ENCODE measurements at regions not wholly inside any gene's neighbourhood (a gene's known extent, or its start where the extent isn't known, plus 50 kb on each side); places are given as distances from the start of the nearest gene placed in this dataset.
A peak's percentile ranks its signal among the peaks of the same experiment; 100 is the strongest.

DNA sequence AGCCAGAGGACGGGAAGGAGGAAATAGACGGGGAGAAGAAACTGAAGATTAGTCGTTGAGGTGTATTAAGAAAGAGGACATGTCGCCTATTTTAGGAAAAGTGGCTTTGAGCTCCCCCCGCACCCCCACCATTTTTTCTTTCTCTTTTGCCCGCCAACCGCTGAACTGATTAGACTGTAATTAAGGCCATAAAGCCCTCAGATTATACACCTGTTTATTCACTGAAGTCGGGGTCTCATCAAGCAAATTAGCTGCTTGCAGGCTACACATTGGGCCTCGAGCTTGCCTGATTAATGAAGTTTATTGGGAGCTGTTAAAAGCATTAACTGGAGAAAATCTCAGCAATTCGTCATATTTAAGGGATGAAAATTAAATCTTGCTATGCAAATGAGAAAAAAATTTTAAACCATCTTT lies 119.4 kb upstream of the RRP15 start:
- H3K27me3 ChIP-seq (ENCODE audit: control insufficient read depth in 4 of 4, insufficient read depth in 4 of 4, low read length in 3 of 4) = peaks cover 0 to 21% (median 7%) of the 10 kb centered on the region in 4 donors
- no peak for DNase-seq (ENCODE audit: low spot score)
- TF ChIP-seq SP1 (IDR thresholded peaks at IDR 0.05) = no peak
- no peak for TF ChIP-seq NR2F2 (IDR thresholded peaks at IDR 0.05)
- TF ChIP-seq FOXA2 (IDR thresholded peaks at IDR 0.05) = no peak
- no peak for TF ChIP-seq FOXA1 (IDR thresholded peaks at IDR 0.05)
- TF ChIP-seq, protein P1, sequence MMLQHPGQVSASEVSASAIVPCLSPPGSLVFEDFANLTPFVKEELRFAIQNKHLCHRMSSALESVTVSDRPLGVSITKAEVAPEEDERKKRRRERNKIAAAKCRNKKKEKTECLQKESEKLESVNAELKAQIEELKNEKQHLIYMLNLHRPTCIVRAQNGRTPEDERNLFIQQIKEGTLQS (IDR thresholded peaks at IDR 0.05) = no peak
- no peak for TF ChIP-seq EGR1 (IDR thresholded peaks at IDR 0.05; ENCODE audit: low read depth in 2 of 2)
- no peak for TF ChIP-seq RAD21 (IDR thresholded peaks at IDR 0.05)
- H3K9ac ChIP-seq (ENCODE audit: low read depth in 1 of 2, low read length in 2 of 2) = no peak overlapping the region
- peak overlapping the region in 2 of 3 donors; percentile 25 to 46 for H3K4me3 ChIP-seq (ENCODE audit: low read depth in 1 of 3, low read length in 3 of 3)
- 3% methylated on average over 10 of the region's 10 CpGs for WGBS
- peaks cover 10 to 23% (median 17%) of the 10 kb centered on the region in 4 donors for H3K4me1 ChIP-seq (ENCODE audit: control insufficient read depth in 4 of 4, insufficient read depth in 4 of 4, low read length in 3 of 4)
- H3K27ac ChIP-seq (ENCODE audit: low read depth in 1 of 2, low read length in 2 of 2) = no peak overlapping the region
- no peaks in the 10 kb centered on the region for H3K36me3 ChIP-seq (ENCODE audit: control insufficient read depth in 4 of 4, insufficient read depth in 3 of 4, low read depth in 1 of 4, low read length in 3 of 4)
- H3K9me3 ChIP-seq (ENCODE audit: control insufficient read depth in 4 of 4, low read length in 3 of 4) = no peaks in the 10 kb centered on the region

DNA sequence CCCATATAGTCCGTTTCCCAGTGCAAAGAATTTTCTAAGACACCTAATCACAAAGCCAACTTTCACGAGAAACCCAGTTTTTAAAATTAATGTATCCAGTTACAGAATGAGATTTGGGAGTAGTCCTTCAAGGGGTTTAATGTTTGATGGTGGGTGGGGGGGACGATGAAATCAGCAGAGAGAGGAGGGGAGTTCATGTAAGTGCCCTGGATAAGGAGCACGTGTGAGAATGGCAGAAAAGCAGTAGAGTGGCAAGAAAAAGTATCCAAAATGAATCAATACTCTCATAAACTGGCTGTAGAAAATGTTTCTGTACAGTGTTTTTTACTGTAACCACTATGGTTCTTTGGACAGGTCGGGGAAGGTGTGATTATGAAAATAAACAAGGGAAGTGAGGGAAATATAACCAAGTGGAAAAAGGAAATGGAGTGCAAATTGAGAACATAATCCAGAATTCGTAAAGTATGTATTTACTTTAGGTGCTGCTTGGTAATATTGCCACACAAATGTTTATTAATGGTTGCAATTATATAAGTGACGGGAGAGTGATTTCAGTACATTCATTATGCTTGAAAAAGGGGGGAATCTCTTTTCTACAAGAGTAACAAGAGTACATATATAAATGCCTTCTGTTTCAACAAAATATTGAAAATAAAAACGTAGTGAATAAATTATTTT lies 118.7 kb upstream of the RRP15 start:
- H3K27me3 ChIP-seq (ENCODE audit: control insufficient read depth in 4 of 4, insufficient read depth in 4 of 4, low read length in 3 of 4) = peaks cover 0 to 21% (median 7%) of the 10 kb centered on the region in 4 donors

More for the DNA sequence above, 118.7 kb upstream of the RRP15 start:
- Histone ChIP-seq H3K36me3 (ENCODE audit: control insufficient read depth in 4 of 4, insufficient read depth in 3 of 4, low read depth in 1 of 4, low read length in 3 of 4) (no peaks in the 10 kb centered on the region), H3K27ac (ENCODE audit: low read depth in 1 of 2, low read length in 2 of 2) (no peak overlapping the region), H3K9me3 (ENCODE audit: control insufficient read depth in 4 of 4, low read length in 3 of 4) (no peaks in the 10 kb centered on the region), H3K9ac (ENCODE audit: low read depth in 1 of 2, low read length in 2 of 2) (no peak overlapping the region), H3K4me3 (ENCODE audit: low read depth in 1 of 3, low read length in 3 of 3) (no peak overlapping the region), H3K4me1 (ENCODE audit: control insufficient read depth in 4 of 4, insufficient read depth in 4 of 4, low read length in 3 of 4) (peaks cover 10 to 23% (median 17%) of the 10 kb centered on the region in 4 donors)
- 20% methylated on average over 8 of the region's 8 CpGs for WGBS
- DNase-seq (ENCODE audit: low spot score) = no peak
- TF ChIP-seq FOXA1 (IDR thresholded peaks at IDR 0.05) = no peak
- no peak for TF ChIP-seq RAD21 (IDR thresholded peaks at IDR 0.05)
- TF ChIP-seq, protein P1 (IDR thresholded peaks at IDR 0.05) = no peak
- TF ChIP-seq HNF4A (conservative IDR thresholded peaks at IDR 0.05) = no peak
- no peak for TF ChIP-seq YY1 (IDR thresholded peaks at IDR 0.05)
- TF ChIP-seq JUND (IDR thresholded peaks at IDR 0.05) = no peak
- no peak for TF ChIP-seq FOXA2 (IDR thresholded peaks at IDR 0.05)
- TF ChIP-seq SP1 (IDR thresholded peaks at IDR 0.05) = no peak
- TF ChIP-seq, protein P2, sequence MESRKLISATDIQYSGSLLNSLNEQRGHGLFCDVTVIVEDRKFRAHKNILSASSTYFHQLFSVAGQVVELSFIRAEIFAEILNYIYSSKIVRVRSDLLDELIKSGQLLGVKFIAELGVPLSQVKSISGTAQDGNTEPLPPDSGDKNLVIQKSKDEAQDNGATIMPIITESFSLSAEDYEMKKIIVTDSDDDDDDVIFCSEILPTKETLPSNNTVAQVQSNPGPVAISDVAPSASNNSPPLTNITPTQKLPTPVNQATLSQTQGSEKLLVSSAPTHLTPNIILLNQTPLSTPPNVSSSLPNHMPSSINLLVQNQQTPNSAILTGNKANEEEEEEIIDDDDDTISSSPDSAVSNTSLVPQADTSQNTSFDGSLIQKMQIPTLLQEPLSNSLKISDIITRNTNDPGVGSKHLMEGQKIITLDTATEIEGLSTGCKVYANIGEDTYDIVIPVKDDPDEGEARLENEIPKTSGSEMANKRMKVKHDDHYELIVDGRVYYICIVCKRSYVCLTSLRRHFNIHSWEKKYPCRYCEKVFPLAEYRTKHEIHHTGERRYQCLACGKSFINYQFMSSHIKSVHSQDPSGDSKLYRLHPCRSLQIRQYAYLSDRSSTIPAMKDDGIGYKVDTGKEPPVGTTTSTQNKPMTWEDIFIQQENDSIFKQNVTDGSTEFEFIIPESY (IDR thresholded peaks at IDR 0.05) = no peak
- TF ChIP-seq, protein P3, sequence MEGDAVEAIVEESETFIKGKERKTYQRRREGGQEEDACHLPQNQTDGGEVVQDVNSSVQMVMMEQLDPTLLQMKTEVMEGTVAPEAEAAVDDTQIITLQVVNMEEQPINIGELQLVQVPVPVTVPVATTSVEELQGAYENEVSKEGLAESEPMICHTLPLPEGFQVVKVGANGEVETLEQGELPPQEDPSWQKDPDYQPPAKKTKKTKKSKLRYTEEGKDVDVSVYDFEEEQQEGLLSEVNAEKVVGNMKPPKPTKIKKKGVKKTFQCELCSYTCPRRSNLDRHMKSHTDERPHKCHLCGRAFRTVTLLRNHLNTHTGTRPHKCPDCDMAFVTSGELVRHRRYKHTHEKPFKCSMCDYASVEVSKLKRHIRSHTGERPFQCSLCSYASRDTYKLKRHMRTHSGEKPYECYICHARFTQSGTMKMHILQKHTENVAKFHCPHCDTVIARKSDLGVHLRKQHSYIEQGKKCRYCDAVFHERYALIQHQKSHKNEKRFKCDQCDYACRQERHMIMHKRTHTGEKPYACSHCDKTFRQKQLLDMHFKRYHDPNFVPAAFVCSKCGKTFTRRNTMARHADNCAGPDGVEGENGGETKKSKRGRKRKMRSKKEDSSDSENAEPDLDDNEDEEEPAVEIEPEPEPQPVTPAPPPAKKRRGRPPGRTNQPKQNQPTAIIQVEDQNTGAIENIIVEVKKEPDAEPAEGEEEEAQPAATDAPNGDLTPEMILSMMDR (IDR thresholded peaks at IDR 0.05; ENCODE audit: low read depth, low read length, missing input control) = no peak
- no peak for TF ChIP-seq TAF1 (conservative IDR thresholded peaks at IDR 0.05)
- TF ChIP-seq, protein P4, sequence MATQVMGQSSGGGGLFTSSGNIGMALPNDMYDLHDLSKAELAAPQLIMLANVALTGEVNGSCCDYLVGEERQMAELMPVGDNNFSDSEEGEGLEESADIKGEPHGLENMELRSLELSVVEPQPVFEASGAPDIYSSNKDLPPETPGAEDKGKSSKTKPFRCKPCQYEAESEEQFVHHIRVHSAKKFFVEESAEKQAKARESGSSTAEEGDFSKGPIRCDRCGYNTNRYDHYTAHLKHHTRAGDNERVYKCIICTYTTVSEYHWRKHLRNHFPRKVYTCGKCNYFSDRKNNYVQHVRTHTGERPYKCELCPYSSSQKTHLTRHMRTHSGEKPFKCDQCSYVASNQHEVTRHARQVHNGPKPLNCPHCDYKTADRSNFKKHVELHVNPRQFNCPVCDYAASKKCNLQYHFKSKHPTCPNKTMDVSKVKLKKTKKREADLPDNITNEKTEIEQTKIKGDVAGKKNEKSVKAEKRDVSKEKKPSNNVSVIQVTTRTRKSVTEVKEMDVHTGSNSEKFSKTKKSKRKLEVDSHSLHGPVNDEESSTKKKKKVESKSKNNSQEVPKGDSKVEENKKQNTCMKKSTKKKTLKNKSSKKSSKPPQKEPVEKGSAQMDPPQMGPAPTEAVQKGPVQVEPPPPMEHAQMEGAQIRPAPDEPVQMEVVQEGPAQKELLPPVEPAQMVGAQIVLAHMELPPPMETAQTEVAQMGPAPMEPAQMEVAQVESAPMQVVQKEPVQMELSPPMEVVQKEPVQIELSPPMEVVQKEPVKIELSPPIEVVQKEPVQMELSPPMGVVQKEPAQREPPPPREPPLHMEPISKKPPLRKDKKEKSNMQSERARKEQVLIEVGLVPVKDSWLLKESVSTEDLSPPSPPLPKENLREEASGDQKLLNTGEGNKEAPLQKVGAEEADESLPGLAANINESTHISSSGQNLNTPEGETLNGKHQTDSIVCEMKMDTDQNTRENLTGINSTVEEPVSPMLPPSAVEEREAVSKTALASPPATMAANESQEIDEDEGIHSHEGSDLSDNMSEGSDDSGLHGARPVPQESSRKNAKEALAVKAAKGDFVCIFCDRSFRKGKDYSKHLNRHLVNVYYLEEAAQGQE (IDR thresholded peaks at IDR 0.05) = no peak
- TF ChIP-seq RXRA (IDR thresholded peaks at IDR 0.05) = no peak
- TF ChIP-seq, protein P5, sequence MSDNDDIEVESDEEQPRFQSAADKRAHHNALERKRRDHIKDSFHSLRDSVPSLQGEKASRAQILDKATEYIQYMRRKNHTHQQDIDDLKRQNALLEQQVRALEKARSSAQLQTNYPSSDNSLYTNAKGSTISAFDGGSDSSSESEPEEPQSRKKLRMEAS (IDR thresholded peaks at IDR 0.05) = no peak
- no peak for TF ChIP-seq NR2F2 (IDR thresholded peaks at IDR 0.05)
- no peak for TF ChIP-seq HNF4G (IDR thresholded peaks at IDR 0.05)
- no peak for TF ChIP-seq EGR1 (IDR thresholded peaks at IDR 0.05; ENCODE audit: low read depth in 2 of 2)
- TF ChIP-seq GABPA (IDR thresholded peaks at IDR 0.05 in 1 of 2, conservative IDR thresholded peaks at IDR 0.05 in 1 of 2) = no peak

Data from liver (tissue), 8 donors.